Activated CD4-positive, alpha-beta memory T cell treated with anti-CD3 and anti-CD28 coated beads, Interleukin-2, amount 10 ng/mL, durations not matched to agents 7 days and 5 days (primary cell): ENCODE measurements at regions not wholly inside any gene's neighbourhood (a gene's known extent, or its start where the extent isn't known, plus 50 kb on each side); places are given as distances from the start of the nearest gene placed in this dataset.

Source experiments
- CTCF ChIA-PET: fragments of 350-600 bp; sonication (Branson Sonifier 250); formaldehyde crosslinking; loops from one replicate; lab custom pipeline; 2021; ENCODE audit warnings: antibody characterized with exemption, inconsistent platforms; lab: Charles Lee
- POLR2A ChIA-PET: fragments of 350-600 bp; sonication (Branson Sonifier 250); formaldehyde crosslinking; loops from one replicate; lab custom pipeline; 2021; ENCODE audit warnings: antibody characterized with exemption; lab: Charles Lee
- DNase-seq: peaks from one replicate; pipeline ENCODE4 v3.0.0-alpha.2; 2020
- H3K27ac Mint-ChIP-seq: one replicate; pipeline ENCODE4 v1.8.0; 2021; ENCODE audit warnings: mild to moderate bottlenecking, mixed read lengths
- H3K27me3 Mint-ChIP-seq: one replicate; pipeline ENCODE4 v1.8.0; 2021; ENCODE audit warnings: mixed read lengths
- H3K36me3 Mint-ChIP-seq: one replicate; pipeline ENCODE4 v1.8.0; 2021; ENCODE audit warnings: low read depth, mixed read lengths
- H3K4me1 Mint-ChIP-seq: one replicate; pipeline ENCODE4 v1.8.0; 2021; ENCODE audit warnings: mixed read lengths
- H3K4me3 Mint-ChIP-seq: one replicate; pipeline ENCODE4 v1.8.0; 2021; ENCODE audit warnings: mild to moderate bottlenecking, mixed read lengths
- H3K9me3 Mint-ChIP-seq: one replicate; pipeline ENCODE4 v1.8.0; 2021; ENCODE audit warnings: mixed read lengths

DNA sequence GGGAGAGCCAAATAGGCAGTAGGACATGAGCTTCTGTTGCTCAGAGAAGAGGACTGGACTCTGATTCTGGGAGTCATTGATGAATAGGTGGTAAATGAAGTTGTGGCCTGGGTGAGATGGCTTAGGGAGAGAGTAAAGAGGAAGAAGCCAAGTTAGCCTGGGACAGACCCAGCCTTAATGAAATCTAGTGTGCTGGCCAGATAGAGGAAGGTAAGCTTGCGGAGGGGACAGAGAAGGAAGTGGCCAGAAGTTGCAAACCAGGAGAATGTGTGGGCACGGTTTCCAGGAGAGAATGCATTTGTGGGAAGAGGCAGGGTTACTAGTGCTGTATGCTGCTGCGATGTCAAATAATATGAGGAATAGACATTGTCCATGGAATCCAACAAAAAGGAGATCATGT, 83.3 kb upstream of the OLFM4 start:
- peaks cover 2% of the 10 kb centered on the region for H3K27me3 Mint-ChIP-seq
- POLR2A ChIA-PET = no interaction called here

GRCh38 chr13:52944697-52945096, 83.9 kb upstream of the OLFM4 start:
- CTCF ChIA-PET = interaction anchor here (1.6 kb wide), 1 partner anchor 24 kb away, joined by 4 read pairs; no protein-coding TSS in a partner anchor

More for the DNA sequence above, 83.3 kb upstream of the OLFM4 start:
- no peak overlapping the region for H3K27ac Mint-ChIP-seq
- no peak for DNase-seq
- no peaks in the 10 kb centered on the region for H3K9me3 Mint-ChIP-seq
- H3K4me1 Mint-ChIP-seq = no peaks in the 10 kb centered on the region
- no peak overlapping the region for H3K4me3 Mint-ChIP-seq
- no peaks in the 10 kb centered on the region for H3K36me3 Mint-ChIP-seq
- CTCF ChIA-PET = interaction anchor here (1.6 kb wide), 1 partner anchor 23 kb away, joined by 4 read pairs; no protein-coding TSS in a partner anchor

GRCh38 chr13:52938065-52938464, 89.6 kb upstream of the PCDH8 start:
- DNase-seq = no peak
- no peaks in the 10 kb centered on the region for H3K36me3 Mint-ChIP-seq
- POLR2A ChIA-PET = no interaction called here
- no peaks in the 10 kb centered on the region for H3K27me3 Mint-ChIP-seq
- no peak overlapping the region for H3K27ac Mint-ChIP-seq
- H3K4me3 Mint-ChIP-seq = no peak overlapping the region
- no peaks in the 10 kb centered on the region for H3K4me1 Mint-ChIP-seq
- H3K9me3 Mint-ChIP-seq = no peaks in the 10 kb centered on the region
- CTCF ChIA-PET = no interaction called here

More at GRCh38 chr13:52944697-52945096, 83.9 kb upstream of the OLFM4 start:
- POLR2A ChIA-PET = no interaction called here
- peaks cover 2% of the 10 kb centered on the region for H3K27me3 Mint-ChIP-seq
- H3K27ac Mint-ChIP-seq = no peak overlapping the region
- DNase-seq = no peak
- no peaks in the 10 kb centered on the region for H3K4me1 Mint-ChIP-seq
- H3K4me3 Mint-ChIP-seq = no peak overlapping the region
- no peaks in the 10 kb centered on the region for H3K9me3 Mint-ChIP-seq
- no peaks in the 10 kb centered on the region for H3K36me3 Mint-ChIP-seq

- CTCF ChIA-PET = no interaction called here
- POLR2A ChIA-PET = no interaction called here
- H3K4me1 Mint-ChIP-seq = no peaks in the 10 kb centered on the region
- no peaks in the 10 kb centered on the region for H3K27me3 Mint-ChIP-seq
- no peak overlapping the region for H3K4me3 Mint-ChIP-seq
- H3K36me3 Mint-ChIP-seq = no peaks in the 10 kb centered on the region
- DNase-seq = no peak
- no peaks in the 10 kb centered on the region for H3K9me3 Mint-ChIP-seq
- no peak overlapping the region for H3K27ac Mint-ChIP-seq
Observed at GRCh38 chr13:52936806-52937205, 88.4 kb upstream of the PCDH8 start.

DNA sequence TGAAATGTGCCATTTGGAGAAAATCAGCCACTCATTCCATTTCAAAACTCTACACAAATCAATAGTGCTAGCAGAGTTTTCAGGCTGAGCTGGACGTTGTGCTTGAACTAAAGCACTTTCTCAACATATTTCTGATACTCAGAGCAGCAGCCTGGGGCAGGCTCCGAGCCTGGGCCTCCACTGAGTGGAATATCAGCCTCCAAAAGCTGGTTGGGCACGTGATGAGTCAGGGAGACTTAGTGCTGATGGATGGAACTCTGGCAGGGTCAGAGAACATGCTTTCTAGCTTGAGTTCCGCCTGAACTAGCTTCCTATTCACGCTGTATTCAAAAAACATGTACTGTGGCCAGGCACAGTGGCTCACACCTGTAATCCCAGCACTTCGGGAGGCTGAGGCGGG, 85.8 kb upstream of the PCDH8 start:
- DNase-seq = no peak
- POLR2A ChIA-PET = no interaction called here
- Mint-ChIP-seq H3K27ac (no peak overlapping the region), H3K27me3 (no peaks in the 10 kb centered on the region), H3K4me1 (no peaks in the 10 kb centered on the region), H3K4me3 (no peak overlapping the region), H3K36me3 (no peaks in the 10 kb centered on the region), H3K9me3 (no peaks in the 10 kb centered on the region)
- CTCF ChIA-PET = no interaction called here

- Mint-ChIP-seq H3K9me3 (no peaks in the 10 kb centered on the region), H3K27me3 (no peaks in the 10 kb centered on the region), H3K4me3 (no peak overlapping the region), H3K27ac (no peak overlapping the region), H3K36me3 (no peaks in the 10 kb centered on the region), H3K4me1 (no peaks in the 10 kb centered on the region)
- POLR2A ChIA-PET = no interaction called here
- no peak for DNase-seq
- CTCF ChIA-PET = no interaction called here
Observed at GRCh38 chr13:52933547-52934210, 85.2 kb upstream of the PCDH8 start.

DNA sequence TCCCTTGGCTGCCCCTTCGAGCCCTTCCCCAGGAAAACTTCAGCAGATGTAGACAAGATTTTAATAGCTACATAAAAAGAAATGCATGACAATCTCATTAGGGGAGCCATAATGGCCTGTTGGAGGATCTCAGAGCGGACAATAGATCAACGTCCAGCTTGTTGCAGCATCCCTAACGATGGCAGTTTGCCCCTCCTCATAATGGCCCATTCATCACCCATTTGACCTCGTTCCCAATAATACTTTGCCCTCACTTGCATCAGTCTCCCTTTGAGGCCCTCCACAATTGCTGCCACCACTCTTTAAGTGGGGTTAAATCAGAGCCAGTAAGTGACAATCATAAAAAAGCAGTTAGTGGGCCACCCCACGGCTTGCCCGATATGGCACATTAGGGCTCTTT, 84.7 kb upstream of the PCDH8 start:
- no peak overlapping the region for H3K27ac Mint-ChIP-seq
- POLR2A ChIA-PET = no interaction called here
- no peaks in the 10 kb centered on the region for H3K36me3 Mint-ChIP-seq
- no peak overlapping the region for H3K4me3 Mint-ChIP-seq
- H3K27me3 Mint-ChIP-seq = no peaks in the 10 kb centered on the region
- no peaks in the 10 kb centered on the region for H3K9me3 Mint-ChIP-seq
- no peaks in the 10 kb centered on the region for H3K4me1 Mint-ChIP-seq
- CTCF ChIA-PET = no interaction called here
- no peak for DNase-seq

- no peak for DNase-seq
- CTCF ChIA-PET = no interaction called here
- POLR2A ChIA-PET = no interaction called here
- no peaks in the 10 kb centered on the region for H3K4me1 Mint-ChIP-seq
- no peaks in the 10 kb centered on the region for H3K36me3 Mint-ChIP-seq
- H3K9me3 Mint-ChIP-seq = no peaks in the 10 kb centered on the region
- no peak overlapping the region for H3K27ac Mint-ChIP-seq
- H3K4me3 Mint-ChIP-seq = no peak overlapping the region
- H3K27me3 Mint-ChIP-seq = no peaks in the 10 kb centered on the region
Observed at GRCh38 chr13:52932649-52933048, 84.2 kb upstream of the PCDH8 start.

DNA sequence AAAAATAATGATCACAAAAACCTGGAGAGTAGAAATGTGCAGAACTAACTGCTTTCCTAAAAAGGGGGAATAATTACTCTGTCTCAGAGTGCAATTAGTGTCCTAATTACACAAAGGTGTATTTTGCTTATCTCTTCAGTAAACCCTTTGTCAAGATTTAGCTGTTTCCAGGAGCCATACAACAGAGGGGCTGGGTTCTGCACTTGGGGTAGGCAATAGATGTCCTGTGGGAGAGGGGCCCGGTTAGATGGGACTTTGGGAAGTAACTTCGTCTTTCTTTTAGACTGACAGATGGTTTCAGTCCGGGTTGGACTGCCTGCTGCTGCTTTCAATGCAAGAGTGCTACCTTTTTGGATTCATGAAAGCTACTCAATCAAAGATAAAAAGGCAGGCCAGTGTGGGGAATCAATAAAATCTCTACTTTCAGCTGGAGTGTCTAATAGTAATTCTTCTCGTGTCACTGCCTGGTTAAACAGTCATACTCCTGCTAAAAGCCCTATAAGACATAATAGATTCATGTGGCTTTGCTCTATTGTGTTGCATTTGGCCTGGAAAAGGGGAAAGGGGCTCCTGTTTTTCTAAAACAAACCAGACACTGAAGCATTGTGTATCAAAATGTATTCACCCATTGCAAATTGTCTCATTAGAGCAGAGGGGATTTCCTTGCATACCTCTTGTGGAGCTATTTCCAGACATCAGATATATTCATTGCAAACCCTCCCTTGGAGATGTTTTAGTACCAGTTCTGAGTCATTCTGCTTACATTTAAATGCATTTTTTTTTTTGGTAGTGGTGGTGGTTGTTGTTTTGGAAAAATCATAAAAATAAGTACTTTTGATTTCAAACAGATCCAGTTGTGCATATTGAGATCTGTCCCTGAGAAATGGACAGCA, 83.3 kb upstream of the PCDH8 start:
- DNase-seq = no peak
- no peaks in the 10 kb centered on the region for H3K4me1 Mint-ChIP-seq
- H3K9me3 Mint-ChIP-seq = no peaks in the 10 kb centered on the region
- no peak overlapping the region for H3K27ac Mint-ChIP-seq
- POLR2A ChIA-PET = no interaction called here
- peaks cover 3% of the 10 kb centered on the region for H3K27me3 Mint-ChIP-seq
- H3K4me3 Mint-ChIP-seq = no peak overlapping the region
- CTCF ChIA-PET = no interaction called here
- no peaks in the 10 kb centered on the region for H3K36me3 Mint-ChIP-seq

DNA sequence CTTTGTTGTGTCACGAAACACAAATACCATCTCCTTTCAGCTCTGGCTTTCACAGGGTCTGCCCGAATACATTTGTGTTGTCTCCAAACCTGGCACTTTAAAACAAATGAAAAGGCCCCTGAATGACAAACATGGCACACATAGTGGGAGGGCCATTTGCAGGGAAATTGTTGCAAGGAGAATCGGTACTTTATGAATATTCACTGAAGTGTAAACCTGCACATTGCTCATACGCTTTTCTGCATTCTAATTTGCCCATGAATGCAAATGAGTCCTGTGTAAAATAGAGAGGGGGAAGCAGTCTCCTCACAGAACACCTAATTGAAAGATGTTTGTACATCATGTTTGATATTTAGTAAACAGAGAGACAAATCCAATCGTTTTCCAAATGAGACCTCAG, 82.7 kb upstream of the PCDH8 start:
- POLR2A ChIA-PET = no interaction called here
- Mint-ChIP-seq H3K4me3 (no peak overlapping the region), H3K27me3 (peaks cover 3% of the 10 kb centered on the region), H3K4me1 (no peaks in the 10 kb centered on the region), H3K36me3 (no peaks in the 10 kb centered on the region), H3K27ac (no peak overlapping the region), H3K9me3 (no peaks in the 10 kb centered on the region)
- CTCF ChIA-PET = no interaction called here
- DNase-seq = no peak

DNA sequence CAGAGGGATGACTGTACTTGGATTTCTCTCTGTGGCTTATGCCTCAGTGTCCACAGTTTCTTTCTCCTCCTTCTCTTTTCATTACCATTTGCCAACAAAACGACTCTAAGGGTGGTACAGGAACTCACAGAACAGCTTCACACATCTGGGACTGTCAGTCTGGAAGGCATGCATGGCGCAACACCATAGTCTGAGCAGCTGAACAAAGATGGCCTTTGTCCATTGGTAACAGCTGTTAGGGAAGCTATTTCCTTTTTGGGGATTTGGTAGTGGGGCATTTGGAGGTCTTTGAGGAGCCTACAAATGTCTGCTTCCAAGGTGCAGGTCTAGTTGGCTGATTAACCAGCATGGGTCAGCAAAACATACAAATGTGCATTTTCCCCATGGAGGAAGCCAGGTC, 81.4 kb upstream of the PCDH8 start:
- H3K9me3 Mint-ChIP-seq = no peaks in the 10 kb centered on the region
- CTCF ChIA-PET = no interaction called here
- no peaks in the 10 kb centered on the region for H3K36me3 Mint-ChIP-seq
- POLR2A ChIA-PET = no interaction called here
- DNase-seq = no peak
- no peak overlapping the region for H3K4me3 Mint-ChIP-seq
- H3K27me3 Mint-ChIP-seq = peaks cover 3% of the 10 kb centered on the region
- no peaks in the 10 kb centered on the region for H3K4me1 Mint-ChIP-seq
- H3K27ac Mint-ChIP-seq = no peak overlapping the region

DNA sequence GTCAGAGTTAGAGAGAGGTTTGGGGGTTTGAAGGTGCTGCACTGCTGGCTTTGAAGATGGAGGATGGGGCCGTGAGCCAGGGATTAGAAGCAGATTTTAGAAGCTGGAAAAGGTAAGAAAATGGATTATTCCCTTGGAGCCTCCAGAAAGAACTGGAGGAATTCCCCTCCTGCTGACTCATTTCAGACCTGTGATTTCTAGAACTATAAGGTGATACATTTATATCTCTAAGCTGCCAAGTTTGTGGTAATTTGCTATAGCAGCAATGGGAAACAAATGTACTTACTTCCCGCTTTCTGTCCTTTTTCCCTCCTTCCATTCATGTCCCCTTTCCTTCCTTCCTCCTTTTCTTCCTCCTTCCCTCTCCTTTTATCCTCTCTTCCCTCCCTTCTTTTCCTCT, 78.5 kb upstream of the PCDH8 start:
- no peaks in the 10 kb centered on the region for H3K4me1 Mint-ChIP-seq
- ChIA-PET CTCF (no interaction called here), POLR2A (no interaction called here)
- H3K9me3 Mint-ChIP-seq = no peaks in the 10 kb centered on the region
- no peak for DNase-seq
- no peak overlapping the region for H3K27ac Mint-ChIP-seq
- peaks cover 3% of the 10 kb centered on the region for H3K27me3 Mint-ChIP-seq
- H3K4me3 Mint-ChIP-seq = no peak overlapping the region
- no peaks in the 10 kb centered on the region for H3K36me3 Mint-ChIP-seq

DNA sequence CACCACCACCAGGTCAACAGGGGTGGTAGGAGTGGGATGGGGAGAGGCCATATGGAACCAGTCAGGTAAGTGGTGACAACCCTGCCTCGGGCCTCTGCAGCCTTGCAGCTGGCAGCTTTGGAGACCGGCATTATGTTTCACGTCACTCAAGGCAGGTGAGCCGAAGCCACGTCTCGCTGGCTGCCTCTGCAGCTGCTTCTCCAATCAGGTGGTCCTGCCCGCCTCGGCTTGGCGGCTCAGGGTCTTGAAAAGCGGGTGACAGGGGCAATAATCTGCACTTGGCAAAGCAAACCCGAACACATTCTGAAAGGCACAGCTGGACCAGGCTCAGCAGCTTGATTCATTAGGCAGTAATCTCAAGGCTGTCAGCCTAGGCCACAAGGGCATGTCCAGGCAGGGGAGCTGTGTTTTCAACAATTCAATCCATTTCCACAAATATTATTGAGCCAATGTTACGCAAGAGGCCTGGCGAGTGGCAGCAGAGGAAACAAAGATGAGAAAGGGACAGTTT, 77.4 kb upstream of the PCDH8 start:
- no peaks in the 10 kb centered on the region for H3K36me3 Mint-ChIP-seq
- DNase-seq = no peak
- H3K27ac Mint-ChIP-seq = no peak overlapping the region
- no peaks in the 10 kb centered on the region for H3K4me1 Mint-ChIP-seq
- H3K4me3 Mint-ChIP-seq = no peak overlapping the region
- ChIA-PET CTCF (no interaction called here), POLR2A (no interaction called here)
- no peaks in the 10 kb centered on the region for H3K9me3 Mint-ChIP-seq
- peaks cover 3% of the 10 kb centered on the region for H3K27me3 Mint-ChIP-seq
